ENCODE measurements at regions not wholly inside any gene's neighbourhood (a gene's known extent, or its start where the extent isn't known, plus 50 kb on each side); places are given as distances from the start of the nearest gene placed in this dataset.

DNA sequence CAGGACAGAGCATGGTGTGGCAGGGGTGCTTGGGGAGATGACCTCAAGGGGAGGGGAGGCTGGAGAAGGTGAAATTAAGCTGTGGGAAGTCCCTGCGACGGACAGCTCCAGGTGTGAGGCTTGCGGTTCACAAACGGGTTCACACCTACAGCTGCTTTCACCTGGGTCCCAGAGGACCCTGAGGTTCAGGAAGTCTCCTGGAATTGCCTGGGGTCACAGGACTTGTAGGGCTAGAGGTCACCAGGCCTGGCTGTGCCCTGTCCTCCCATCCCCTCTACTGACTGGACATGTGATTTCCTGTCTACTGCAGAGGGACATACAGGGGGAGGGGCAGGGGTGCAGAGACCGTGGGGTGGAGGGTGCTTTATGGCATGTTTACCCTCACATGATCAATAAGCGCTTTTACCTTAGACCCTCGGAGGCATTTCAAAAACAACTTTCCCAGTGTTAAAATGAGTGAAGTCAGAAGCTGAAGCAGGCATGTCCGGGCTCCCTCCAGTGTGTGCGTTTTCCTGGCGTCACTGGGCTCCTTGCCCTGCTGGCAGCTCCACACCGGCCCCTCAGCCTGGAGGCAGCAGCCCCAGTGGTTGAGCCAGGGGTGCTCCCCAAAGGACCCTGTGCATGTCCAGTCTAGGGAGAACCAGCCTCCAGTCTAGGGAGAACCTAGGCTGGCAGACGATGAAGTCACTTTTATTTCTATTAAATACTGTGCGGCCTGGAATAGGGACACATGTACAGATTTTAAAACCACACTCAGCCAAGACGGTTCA is 66.6 kb upstream of the IGFBP3 start:
- no peak for TF ChIP-seq POLR2A (IDR thresholded peaks at IDR 0.05)
- TF ChIP-seq, protein P1, sequence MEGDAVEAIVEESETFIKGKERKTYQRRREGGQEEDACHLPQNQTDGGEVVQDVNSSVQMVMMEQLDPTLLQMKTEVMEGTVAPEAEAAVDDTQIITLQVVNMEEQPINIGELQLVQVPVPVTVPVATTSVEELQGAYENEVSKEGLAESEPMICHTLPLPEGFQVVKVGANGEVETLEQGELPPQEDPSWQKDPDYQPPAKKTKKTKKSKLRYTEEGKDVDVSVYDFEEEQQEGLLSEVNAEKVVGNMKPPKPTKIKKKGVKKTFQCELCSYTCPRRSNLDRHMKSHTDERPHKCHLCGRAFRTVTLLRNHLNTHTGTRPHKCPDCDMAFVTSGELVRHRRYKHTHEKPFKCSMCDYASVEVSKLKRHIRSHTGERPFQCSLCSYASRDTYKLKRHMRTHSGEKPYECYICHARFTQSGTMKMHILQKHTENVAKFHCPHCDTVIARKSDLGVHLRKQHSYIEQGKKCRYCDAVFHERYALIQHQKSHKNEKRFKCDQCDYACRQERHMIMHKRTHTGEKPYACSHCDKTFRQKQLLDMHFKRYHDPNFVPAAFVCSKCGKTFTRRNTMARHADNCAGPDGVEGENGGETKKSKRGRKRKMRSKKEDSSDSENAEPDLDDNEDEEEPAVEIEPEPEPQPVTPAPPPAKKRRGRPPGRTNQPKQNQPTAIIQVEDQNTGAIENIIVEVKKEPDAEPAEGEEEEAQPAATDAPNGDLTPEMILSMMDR (IDR thresholded peaks at IDR 0.05) = no peak
